Endothelial cell of umbilical vein (primary cell): ENCODE measurements at regions not wholly inside any gene's neighbourhood (a gene's known extent, or its start where the extent isn't known, plus 50 kb on each side); places are given as distances from the start of the nearest gene placed in this dataset.

Experiments used
- BruUV-seq: library from RNA; stranded (reverse); fragments of 400-500 nt; replicated peaks from 2 replicates; lab custom pipeline; 2021; lab: Mats Ljungman, UMichigan
- CTCF ChIA-PET: fragments of 300-600, 350-600 bp; sonication (Branson Sonifier 250); formaldehyde crosslinking; loops from one replicate; lab custom pipeline; 2021; ENCODE audit warnings: antibody characterized with exemption, inconsistent platforms; lab: Charles Lee
- POLR2A ChIA-PET: fragments of 300-600, 350-600 bp; sonication (Branson Sonifier 250); formaldehyde crosslinking; loops from one replicate; lab custom pipeline; 2021; ENCODE audit warnings: antibody characterized with exemption, inconsistent platforms; lab: Charles Lee
- DNase-seq: peaks from one replicate; pipeline ENCODE4 v3.0.0-alpha.2; 2011; ENCODE audit warnings: low read depth, low spot score
- FAIRE-seq: peaks from 2 replicates; lab custom pipeline; 2011; peaks lifted over from hg19 to GRCh38; lab: Jason Lieb, UNC
- H2AFZ ChIP-seq: 2 replicates; pipeline ENCODE4 v1.6.0; 2012; ENCODE audit warnings: low read depth, low read length, control low read depth, inconsistent platforms
- H3K27ac ChIP-seq: 2 replicates; pipeline ENCODE4 v1.5.1; 2011; ENCODE audit warnings: low read depth, mild to moderate bottlenecking, control low read depth, low read length, moderate library complexity; ENCODE audit not compliant: insufficient read depth
- H3K27me3 ChIP-seq, 2 experiments: 2 replicates each; pipeline versions ENCODE4 v1.6.0 to v1.6.1; 2011; ENCODE audit warnings: low read length in 2 of 2, mixed read lengths in 1 of 2; ENCODE audit not compliant: control insufficient read depth in 2 of 2, insufficient read depth in 2 of 2
- H3K36me3 ChIP-seq, 2 experiments: 2 replicates in 1 of 2; 3 replicates in 1 of 2; pipeline ENCODE4 v1.5.1; 2011; ENCODE audit warnings: low read length in 2 of 2, mild to moderate bottlenecking in 1 of 2, moderate library complexity in 1 of 2; ENCODE audit not compliant: control insufficient read depth in 2 of 2, insufficient read depth in 2 of 2; ENCODE audit errors: extremely low read depth in 1 of 2
- H3K4me1 ChIP-seq: 3 replicates; pipeline ENCODE4 v1.5.1; 2011; ENCODE audit warnings: mild to moderate bottlenecking, low read length; ENCODE audit not compliant: control insufficient read depth, insufficient read depth; ENCODE audit errors: extremely low read depth
- H3K4me2 ChIP-seq: 2 replicates; pipeline ENCODE4 v1.6.1; 2011; ENCODE audit warnings: low read length, control low read depth, mixed read lengths; ENCODE audit not compliant: insufficient read depth
- H3K4me3 ChIP-seq, 3 experiments: fragments of 200-600 bp in 1 of 3; sonication (generic), shearing (Covaris generic) in 1 of 3; replicated peaks in 1 of 3; 2 replicates each; pipeline ENCODE4 v1.5.1; 2011 to 2016; ENCODE audit warnings: control low read depth in 3 of 3, low read length in 3 of 3, mild to moderate bottlenecking in 2 of 3, inconsistent platforms in 1 of 3, low read depth in 1 of 3, moderate library complexity in 1 of 3; ENCODE audit not compliant: insufficient read depth in 1 of 3
- H3K79me2 ChIP-seq: 2 replicates; pipeline ENCODE4 v1.6.0; 2012; ENCODE audit warnings: low read length, inconsistent platforms; ENCODE audit not compliant: control insufficient read depth, insufficient read depth
- H3K9ac ChIP-seq: replicated peaks from 2 replicates; pipeline ENCODE3; 2011; ENCODE audit warnings: low read length, control low read depth; ENCODE audit not compliant: insufficient read depth; ENCODE audit errors: extremely low read depth
- H3K9me1 ChIP-seq: replicated peaks from 3 replicates; pipeline ENCODE4 v1.6.0; 2011; ENCODE audit warnings: mild to moderate bottlenecking, low read length; ENCODE audit not compliant: control insufficient read depth, insufficient read depth; ENCODE audit errors: extremely low read depth
- H3K9me3 ChIP-seq: replicated peaks from 2 replicates; pipeline ENCODE4 v1.5.1; 2012; ENCODE audit warnings: low read length, inconsistent platforms; ENCODE audit not compliant: control insufficient read depth, insufficient read depth
- H4K20me1 ChIP-seq: replicated peaks from 2 replicates; pipeline ENCODE3; 2011; ENCODE audit warnings: mild to moderate bottlenecking, low read length; ENCODE audit not compliant: control insufficient read depth, insufficient read depth; ENCODE audit errors: extremely low read depth
- EZH2 ChIP-seq: IDR thresholded peaks from 2 replicates; pipeline ENCODE4 v1.6.1; 2012; ENCODE audit warnings: borderline replicate concordance, low read depth, mild to moderate bottlenecking, moderate library complexity, low read length, inconsistent platforms; ENCODE audit not compliant: severe bottlenecking
- FOS ChIP-seq: IDR thresholded peaks from 2 replicates; pipeline ENCODE4 v1.6.1; 2011; ENCODE audit warnings: mild to moderate bottlenecking, low read length, moderate library complexity, borderline replicate concordance; ENCODE audit not compliant: insufficient read depth
- GATA2 ChIP-seq: IDR thresholded peaks from 2 replicates; pipeline ENCODE4 v1.7.0; 2011; ENCODE audit warnings: low read depth, mild to moderate bottlenecking, moderate library complexity, mixed read lengths, low read length; ENCODE audit not compliant: insufficient read length, insufficient read depth
- JUN ChIP-seq: IDR thresholded peaks from 2 replicates; pipeline ENCODE4 v1.6.1; 2011; ENCODE audit warnings: borderline replicate concordance, low read depth; ENCODE audit not compliant: insufficient read length, insufficient read depth
- MAX ChIP-seq: IDR thresholded peaks from 2 replicates; pipeline ENCODE4 v1.6.1; 2011; ENCODE audit not compliant: insufficient read depth, insufficient read length
- MYC ChIP-seq: IDR thresholded peaks from one replicate; pipeline ENCODE4 v1.6.1; 2011; ENCODE audit warnings: mild to moderate bottlenecking, low read depth, low read length
- POLR2A ChIP-seq: IDR thresholded peaks from 2 replicates; pipeline ENCODE4 v1.6.1; 2012; ENCODE audit warnings: low read depth, mild to moderate bottlenecking, control low read depth, low read length
- POLR2AphosphoS5 ChIP-seq: IDR thresholded peaks from 2 replicates; pipeline ENCODE4 v1.6.1; 2012; ENCODE audit warnings: low read depth, mild to moderate bottlenecking, control low read depth, low read length, moderate library complexity; ENCODE audit not compliant: insufficient read depth
- dilution Hi-C: fragments of 300-500 bp; cut with MboI; formaldehyde crosslinking; loops from one replicate; pipeline ENCODE4 v1.15.0; 2019; ENCODE audit warnings: low sequenced_read_pairs; ENCODE audit not compliant: extremely low pct_ligation_motif_present
- intact Hi-C: fragments of 100-400 bp; cut with micrococcal nuclease; formaldehyde crosslinking; loops from one replicate; pipeline ENCODE4 v1.10.0; 2022
- TF ChIP-seq, protein P1 (sequence below), 2 donors: IDR thresholded peaks; 1 replicate in 1 of 2; 2 replicates in 1 of 2; pipeline ENCODE4 v1.5.1; 2011; ENCODE audit warnings: low read length in 2 of 2, mild to moderate bottlenecking in 2 of 2, moderate library complexity in 2 of 2, control low read depth in 1 of 2, inconsistent platforms in 1 of 2, low read depth in 1 of 2; ENCODE audit not compliant: insufficient read depth in 1 of 2; ENCODE audit errors: extremely low read depth in 1 of 2

DNA sequence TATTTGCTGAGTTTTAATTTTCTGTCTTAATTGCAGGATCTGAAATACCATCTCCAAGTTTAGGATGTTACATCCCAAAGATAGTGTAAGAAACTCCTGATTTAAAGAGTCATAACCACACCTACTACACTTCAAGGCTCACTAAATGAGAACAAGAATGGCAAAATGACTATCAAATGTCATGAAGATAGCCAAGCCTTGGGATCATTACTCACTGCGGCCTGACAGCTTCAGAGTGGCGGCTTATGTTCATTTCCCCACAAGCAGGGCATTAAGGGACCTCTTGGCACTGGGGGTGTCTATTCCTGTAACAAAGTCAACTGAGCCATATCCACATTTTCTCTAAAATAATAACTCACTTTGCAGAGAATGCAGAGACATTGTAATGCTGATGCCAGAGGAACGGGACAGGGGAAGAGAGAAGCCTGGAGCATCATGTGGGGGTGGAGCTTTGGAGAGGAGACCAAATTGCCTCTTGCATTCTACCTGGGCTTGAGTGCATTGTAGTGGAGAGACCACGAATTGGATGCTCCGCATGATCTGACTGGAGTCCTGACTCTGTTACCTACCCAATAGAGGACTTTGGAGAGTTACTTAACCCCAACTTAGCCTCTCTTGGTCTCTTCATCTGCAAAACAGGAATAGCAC is 219.2 kb downstream of the OPA1 start:
- FAIRE-seq = no peak
- no TSS peak for BruUV-seq

GRCh38 chr3:193812791-193813500 is 219.9 kb downstream of the OPA1 start:
- BruUV-seq = no TSS peak
- Histone ChIP-seq H3K9me1 (no peaks in the 10 kb centered on the region), H3K9me3 (no peaks in the 10 kb centered on the region), H3K27me3 (peaks cover 15 to 17% of the 10 kb centered on the region in 2 experiments), H3K9ac (no peak overlapping the region), H3K79me2 (no peaks in the 10 kb centered on the region), H3K27ac (no peak overlapping the region), H3K4me2 (no peak overlapping the region), H2AFZ (no peak overlapping the region), H3K4me1 (no peaks in the 10 kb centered on the region), H4K20me1 (no peaks in the 10 kb centered on the region), H3K36me3 (no peaks in the 10 kb centered on the region), H3K4me3 (no peak overlapping the region)
- ChIA-PET POLR2A (no interaction called here), CTCF (no interaction called here)
- TF ChIP-seq MYC = no peak
- no peak for TF ChIP-seq POLR2A
- TF ChIP-seq JUN = no peak
- no peak for TF ChIP-seq POLR2AphosphoS5
- no peak for TF ChIP-seq FOS
- TF ChIP-seq MAX = no peak
- TF ChIP-seq, protein P1, sequence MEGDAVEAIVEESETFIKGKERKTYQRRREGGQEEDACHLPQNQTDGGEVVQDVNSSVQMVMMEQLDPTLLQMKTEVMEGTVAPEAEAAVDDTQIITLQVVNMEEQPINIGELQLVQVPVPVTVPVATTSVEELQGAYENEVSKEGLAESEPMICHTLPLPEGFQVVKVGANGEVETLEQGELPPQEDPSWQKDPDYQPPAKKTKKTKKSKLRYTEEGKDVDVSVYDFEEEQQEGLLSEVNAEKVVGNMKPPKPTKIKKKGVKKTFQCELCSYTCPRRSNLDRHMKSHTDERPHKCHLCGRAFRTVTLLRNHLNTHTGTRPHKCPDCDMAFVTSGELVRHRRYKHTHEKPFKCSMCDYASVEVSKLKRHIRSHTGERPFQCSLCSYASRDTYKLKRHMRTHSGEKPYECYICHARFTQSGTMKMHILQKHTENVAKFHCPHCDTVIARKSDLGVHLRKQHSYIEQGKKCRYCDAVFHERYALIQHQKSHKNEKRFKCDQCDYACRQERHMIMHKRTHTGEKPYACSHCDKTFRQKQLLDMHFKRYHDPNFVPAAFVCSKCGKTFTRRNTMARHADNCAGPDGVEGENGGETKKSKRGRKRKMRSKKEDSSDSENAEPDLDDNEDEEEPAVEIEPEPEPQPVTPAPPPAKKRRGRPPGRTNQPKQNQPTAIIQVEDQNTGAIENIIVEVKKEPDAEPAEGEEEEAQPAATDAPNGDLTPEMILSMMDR (IDR thresholded peaks at IDR 0.05; ENCODE audit: extremely low read depth in 1 of 2, insufficient read depth in 1 of 2, low read depth in 1 of 2, low read length in 2 of 2) = no peak
- no peak for TF ChIP-seq GATA2
- TF ChIP-seq EZH2 = no peak
- intact Hi-C loops (no loop called here), dilution Hi-C loops (no loop called here)
- FAIRE-seq (no peak), DNase-seq (no peak)

More for the DNA sequence above, 219.2 kb downstream of the OPA1 start:
- H3K79me2 ChIP-seq = no peaks in the 10 kb centered on the region
- no peaks in the 10 kb centered on the region for H3K9me1 ChIP-seq
- no peak overlapping the region for H3K4me2 ChIP-seq
- CTCF ChIA-PET = no interaction called here
- H3K9ac ChIP-seq = no peak overlapping the region
- H3K36me3 ChIP-seq = no peaks in the 10 kb centered on the region
- no peak overlapping the region for H2AFZ ChIP-seq
- H3K27ac ChIP-seq = no peak overlapping the region
- no peak for TF ChIP-seq POLR2AphosphoS5
- no peaks in the 10 kb centered on the region for H4K20me1 ChIP-seq
- POLR2A ChIA-PET = no interaction called here
- intact Hi-C loops = no loop called here
- H3K27me3 ChIP-seq = peaks cover 15 to 19% of the 10 kb centered on the region in 2 experiments
- no peak for DNase-seq
- H3K4me3 ChIP-seq = no peak overlapping the region
- dilution Hi-C loops = no loop called here
- H3K4me1 ChIP-seq = no peaks in the 10 kb centered on the region
- no peaks in the 10 kb centered on the region for H3K9me3 ChIP-seq
